DND-41 (cell line): ENCODE measurements at regions not wholly inside any gene's neighbourhood (a gene's known extent, or its start where the extent isn't known, plus 50 kb on each side); places are given as distances from the start of the nearest gene placed in this dataset.

ENCODE experiments used
- ATAC-seq: fragments of 200-7000 bp; cut with Tn5 transposase; 3 replicates; pipeline ENCODE4 v1.9.1; 2021; ENCODE audit warnings: low read depth; ENCODE audit not compliant: insufficient read depth
- DNase-seq: peaks from one replicate; pipeline ENCODE4 v3.0.0-alpha.2; 2020
- H2AFZ ChIP-seq: 2 replicates; pipeline ENCODE4 v1.6.0; 2012; ENCODE audit warnings: low read depth, low read length
- H3K27ac ChIP-seq: 2 replicates; pipeline ENCODE4 v1.5.1; 2012; ENCODE audit warnings: low read length, inconsistent platforms
- H3K27me3 ChIP-seq: fragments of 200-600 bp; sonication (generic); 2 replicates; pipeline ENCODE4 v1.6.0; 2012; ENCODE audit warnings: low read length, mild to moderate bottlenecking, inconsistent platforms; ENCODE audit not compliant: insufficient read depth, poor library complexity
- H3K36me3 ChIP-seq: 2 replicates; pipeline ENCODE4 v1.5.1; 2012; ENCODE audit warnings: low read length, inconsistent platforms; ENCODE audit not compliant: insufficient read depth
- H3K4me1 ChIP-seq: 2 replicates; pipeline ENCODE4 v1.5.1; 2012; ENCODE audit warnings: mild to moderate bottlenecking, low read length; ENCODE audit not compliant: insufficient read depth
- H3K4me2 ChIP-seq: 2 replicates; pipeline ENCODE4 v1.6.0; 2012; ENCODE audit warnings: mild to moderate bottlenecking, moderate library complexity, low read length, inconsistent platforms; ENCODE audit not compliant: insufficient read depth
- H3K4me3 ChIP-seq, 2 experiments: fragments of 200-600 bp in 1 of 2; shearing (Covaris generic) in 1 of 2; 2 replicates each; pipeline ENCODE4 v1.5.1; 2012 to 2016; ENCODE audit warnings: inconsistent platforms in 2 of 2, low read length in 2 of 2, mild to moderate bottlenecking in 2 of 2, low read depth in 1 of 2, moderate library complexity in 1 of 2
- H3K79me2 ChIP-seq: 2 replicates; pipeline ENCODE4 v1.6.0; 2012; ENCODE audit warnings: low read length, inconsistent platforms; ENCODE audit not compliant: insufficient read depth
- H3K9ac ChIP-seq: 2 replicates; pipeline ENCODE4 v1.6.0; 2012; ENCODE audit warnings: low read depth, mild to moderate bottlenecking, inconsistent platforms, low read length, moderate library complexity
- H3K9me3 ChIP-seq: 2 replicates; pipeline ENCODE4 v1.5.1; 2012; ENCODE audit warnings: low read length, moderate library complexity, mild to moderate bottlenecking, inconsistent platforms; ENCODE audit not compliant: insufficient read depth, severe bottlenecking
- H4K20me1 ChIP-seq: 2 replicates; pipeline ENCODE4 v1.6.0; 2012; ENCODE audit warnings: low read length; ENCODE audit not compliant: insufficient read depth
- EZH2 ChIP-seq: IDR thresholded peaks from 3 replicates; pipeline ENCODE4 v1.6.1; 2012; ENCODE audit warnings: borderline replicate concordance, low read depth, mild to moderate bottlenecking, moderate library complexity, low read length, inconsistent platforms; ENCODE audit not compliant: severe bottlenecking
- TF ChIP-seq, protein P1 (sequence below): IDR thresholded peaks from 2 replicates; pipeline ENCODE4 v1.5.1; 2012; ENCODE audit warnings: borderline replicate concordance, low read length, moderate library complexity, mild to moderate bottlenecking; ENCODE audit not compliant: poor library complexity, severe bottlenecking; ENCODE audit errors: extremely low read depth

DNA sequence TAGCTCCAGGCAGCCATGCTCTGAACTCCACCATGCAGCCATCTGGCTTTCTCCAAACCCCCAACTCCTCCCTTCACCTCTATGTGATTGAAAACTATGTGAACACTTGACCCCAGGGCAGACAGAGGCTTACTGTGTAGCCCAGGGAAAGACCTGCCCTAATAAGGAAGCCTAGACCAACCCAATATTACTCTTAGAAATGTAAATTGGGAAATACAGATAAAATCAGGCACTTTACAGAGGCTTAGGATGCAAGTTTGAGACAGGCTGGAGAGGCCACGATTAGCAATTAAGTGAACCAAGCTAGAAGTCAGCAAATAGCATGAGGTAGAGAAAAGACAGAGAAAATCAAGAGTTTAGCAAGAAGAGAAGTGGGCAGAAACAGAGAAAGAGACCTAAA lies 141.7 kb upstream of the ABCA1 start:
- H3K79me2 ChIP-seq = no peaks in the 10 kb centered on the region
- DNase-seq = no peak
- H3K27ac ChIP-seq = no peak overlapping the region

DNA sequence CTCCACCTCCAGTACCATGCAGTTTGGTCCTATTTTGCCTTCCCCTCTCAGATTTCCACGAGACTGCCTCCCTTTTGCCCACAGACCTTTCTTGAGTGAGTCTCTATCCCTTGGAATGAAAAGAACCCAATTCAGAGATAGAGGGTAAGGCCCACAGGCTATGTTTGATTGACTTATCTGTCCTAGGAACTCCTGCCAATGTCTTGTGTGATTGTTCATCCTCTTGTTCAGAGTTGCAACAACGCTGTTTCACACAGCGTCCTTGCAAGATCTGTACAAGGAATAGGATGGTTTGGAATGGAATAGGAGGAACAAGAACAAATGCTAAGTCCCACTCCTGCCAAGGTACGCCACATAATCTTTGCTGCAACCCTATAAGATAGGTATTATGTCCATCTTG lies 142.2 kb upstream of the ABCA1 start:
- Histone ChIP-seq H3K36me3 (no peaks in the 10 kb centered on the region), H3K9ac (no peak overlapping the region), H3K9me3 (no peaks in the 10 kb centered on the region), H3K27ac (no peak overlapping the region), H2AFZ (no peak overlapping the region), H4K20me1 (no peaks in the 10 kb centered on the region), H3K4me1 (no peaks in the 10 kb centered on the region), H3K4me3 (no peak overlapping the region), H3K27me3 (no peaks in the 10 kb centered on the region), H3K79me2 (no peaks in the 10 kb centered on the region), H3K4me2 (no peak overlapping the region)
- TF ChIP-seq EZH2 = no peak
- TF ChIP-seq, protein P1, sequence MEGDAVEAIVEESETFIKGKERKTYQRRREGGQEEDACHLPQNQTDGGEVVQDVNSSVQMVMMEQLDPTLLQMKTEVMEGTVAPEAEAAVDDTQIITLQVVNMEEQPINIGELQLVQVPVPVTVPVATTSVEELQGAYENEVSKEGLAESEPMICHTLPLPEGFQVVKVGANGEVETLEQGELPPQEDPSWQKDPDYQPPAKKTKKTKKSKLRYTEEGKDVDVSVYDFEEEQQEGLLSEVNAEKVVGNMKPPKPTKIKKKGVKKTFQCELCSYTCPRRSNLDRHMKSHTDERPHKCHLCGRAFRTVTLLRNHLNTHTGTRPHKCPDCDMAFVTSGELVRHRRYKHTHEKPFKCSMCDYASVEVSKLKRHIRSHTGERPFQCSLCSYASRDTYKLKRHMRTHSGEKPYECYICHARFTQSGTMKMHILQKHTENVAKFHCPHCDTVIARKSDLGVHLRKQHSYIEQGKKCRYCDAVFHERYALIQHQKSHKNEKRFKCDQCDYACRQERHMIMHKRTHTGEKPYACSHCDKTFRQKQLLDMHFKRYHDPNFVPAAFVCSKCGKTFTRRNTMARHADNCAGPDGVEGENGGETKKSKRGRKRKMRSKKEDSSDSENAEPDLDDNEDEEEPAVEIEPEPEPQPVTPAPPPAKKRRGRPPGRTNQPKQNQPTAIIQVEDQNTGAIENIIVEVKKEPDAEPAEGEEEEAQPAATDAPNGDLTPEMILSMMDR = no peak
- DNase-seq (no peak), ATAC-seq (no peak)

More for the DNA sequence above, 141.7 kb upstream of the ABCA1 start:
- Histone ChIP-seq H3K4me2 (no peak overlapping the region), H3K9me3 (no peaks in the 10 kb centered on the region), H4K20me1 (no peaks in the 10 kb centered on the region), H3K27me3 (no peaks in the 10 kb centered on the region), H3K36me3 (no peaks in the 10 kb centered on the region), H3K4me1 (no peaks in the 10 kb centered on the region), H2AFZ (no peak overlapping the region), H3K4me3 (no peak overlapping the region), H3K9ac (no peak overlapping the region)
- TF ChIP-seq, protein P1 = no peak
- no peak for TF ChIP-seq EZH2
- no peak for ATAC-seq

DNA sequence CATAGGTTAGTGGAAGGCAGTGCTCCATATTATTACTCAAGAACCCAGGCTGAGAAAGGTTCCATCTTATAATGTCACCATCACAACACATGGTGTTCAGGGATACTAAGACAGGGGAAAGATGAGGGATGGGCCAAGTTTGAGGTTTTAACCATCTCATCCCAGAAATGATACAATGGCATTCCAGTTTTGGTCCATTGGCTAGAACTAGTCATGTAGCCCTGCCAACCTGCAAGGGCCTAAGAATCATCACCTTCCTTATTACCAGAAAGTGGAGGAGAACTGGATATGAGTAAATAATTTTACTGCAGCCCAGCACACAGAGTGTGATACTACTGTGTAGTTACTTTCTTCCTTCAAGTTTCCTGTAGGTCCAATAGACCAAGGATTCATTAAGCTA lies 144.5 kb upstream of the ABCA1 start:
- Histone ChIP-seq H3K36me3 (no peaks in the 10 kb centered on the region), H2AFZ (no peak overlapping the region), H3K79me2 (no peaks in the 10 kb centered on the region), H3K9ac (no peak overlapping the region), H3K27me3 (no peaks in the 10 kb centered on the region), H3K27ac (no peak overlapping the region), H3K4me3 (no peak overlapping the region), H3K4me1 (no peaks in the 10 kb centered on the region), H4K20me1 (no peaks in the 10 kb centered on the region), H3K9me3 (no peaks in the 10 kb centered on the region), H3K4me2 (no peak overlapping the region)
- ATAC-seq (no peak), DNase-seq (no peak)
- TF ChIP-seq, protein P1 = no peak
- TF ChIP-seq EZH2 = no peak

DNA sequence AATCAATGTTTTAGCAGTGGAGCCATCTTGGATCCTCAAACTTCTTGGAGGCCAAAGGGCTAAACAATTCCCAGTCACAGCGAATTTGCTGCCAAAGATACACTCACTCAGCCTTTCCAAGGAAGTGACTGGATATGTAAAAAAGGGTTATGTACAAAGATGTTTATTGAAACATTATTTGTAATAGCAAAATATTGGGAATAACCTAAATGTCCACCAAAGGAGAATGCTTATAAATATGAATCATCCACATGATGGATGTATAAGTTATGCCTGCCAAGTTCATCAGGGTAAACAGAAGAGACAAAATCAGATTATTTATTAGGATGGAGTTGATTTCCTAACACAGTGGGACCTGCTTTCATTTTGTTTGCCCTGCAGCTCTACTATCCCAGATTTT lies 145.2 kb upstream of the ABCA1 start:
- H4K20me1 ChIP-seq = no peaks in the 10 kb centered on the region
- H3K4me1 ChIP-seq = no peaks in the 10 kb centered on the region
- DNase-seq (no peak), ATAC-seq (no peak)
- TF ChIP-seq, protein P1 = no peak
- no peak for TF ChIP-seq EZH2
- no peaks in the 10 kb centered on the region for H3K36me3 ChIP-seq
- no peak overlapping the region for H3K4me3 ChIP-seq
- H3K9me3 ChIP-seq = no peaks in the 10 kb centered on the region
- H3K4me2 ChIP-seq = no peak overlapping the region
- H3K9ac ChIP-seq = no peak overlapping the region
- H3K27me3 ChIP-seq = no peaks in the 10 kb centered on the region
- no peak overlapping the region for H2AFZ ChIP-seq
- no peaks in the 10 kb centered on the region for H3K79me2 ChIP-seq
- H3K27ac ChIP-seq = no peak overlapping the region
